HG03175 (cell line): ENCODE measurements at regions not wholly inside any gene's neighbourhood (a gene's known extent, or its start where the extent isn't known, plus 50 kb on each side); places are given as distances from the start of the nearest gene placed in this dataset.
"Not testable (repeated sequence)": the region's sequence is repeated elsewhere in the genome, so short reads cannot be mapped to it uniquely, and the experiment has no call there.

Experiments used
- ATAC-seq: cut with Tn5 transposase; IDR thresholded peaks from one replicate; pipeline ENCODE4 v1.9.1; 2021; ENCODE audit warnings: mild to moderate bottlenecking, moderate library complexity; ENCODE audit not compliant: unreplicated experiment

- ATAC-seq = not testable (repeated sequence)
Measured at GRCh38 chr16:21333683-21334082, 55.6 kb upstream of the CRYM start.
